Body of pancreas (tissue), 4 donors: ENCODE measurements at regions not wholly inside any gene's neighbourhood (a gene's known extent, or its start where the extent isn't known, plus 50 kb on each side); places are given as distances from the start of the nearest gene placed in this dataset. TPM values are rescaled to one million over a fixed set of nuclear protein-coding genes. Genes with fewer than 3 reads are reported as not detected.

Experiments
- ATAC-seq: fragments of 150-250 bp; one replicate; pipeline ENCODE4 v1.9.1; 2016
- DNase-seq, 4 donors: peaks; one replicate each; pipeline ENCODE4 v3.0.0-alpha.2; 2019
- H3K27ac ChIP-seq, 4 donors: fragments of 200-600 bp; sonication (generic); 1 replicate in 3 of 4; 2 replicates in 1 of 4; pipeline versions ENCODE4 v1.5.1 to v1.6.1; 2016 to 2019; ENCODE audit warnings: mild to moderate bottlenecking in 1 of 4, mixed read lengths in 1 of 4, moderate library complexity in 1 of 4
- H3K27me3 ChIP-seq, 2 donors: fragments of 200-600 bp; sonication (generic); one replicate each; pipeline ENCODE4 v1.6.0; 2016; ENCODE audit warnings: mild to moderate bottlenecking in 1 of 2
- H3K36me3 ChIP-seq, 2 donors: fragments of 200-600 bp; sonication (generic); replicated peaks in 1 of 2; 2 replicates each; pipeline ENCODE4 v1.5.1; 2016; ENCODE audit warnings: low read depth in 2 of 2; ENCODE audit not compliant: insufficient read depth in 1 of 2
- H3K4me1 ChIP-seq: fragments of 200-600 bp; sonication (generic); one replicate; pipeline ENCODE4 v1.6.0; 2016
- H3K4me3 ChIP-seq, 2 donors: fragments of 200-600 bp; sonication (generic); 1 replicate in 1 of 2; 2 replicates in 1 of 2; pipeline ENCODE4 v1.5.1; 2016 to 2019
- H3K9me3 ChIP-seq, 3 donors: fragments of 200-600 bp; sonication (generic); 1 replicate in 2 of 3; 2 replicates in 1 of 3; pipeline ENCODE4 v1.5.1; 2016
- CTCF ChIP-seq, 7 experiments: fragments of 450-650 bp in 4 of 7; fragments of 200-600 bp in 3 of 7; sonication (generic) in 3 of 7; IDR thresholded peaks; one replicate each; pipeline ENCODE4 v1.5.1; 2016 to 2019; ENCODE audit warnings: antibody characterized with exemption in 7 of 7
- POLR2A ChIP-seq, 3 donors: fragments of 450-650 bp; IDR thresholded peaks; one replicate each; pipeline ENCODE4 v1.6.1; 2016; ENCODE audit warnings: antibody characterized with exemption in 3 of 3, mild to moderate bottlenecking in 2 of 3
- WGBS, 2 donors: methylation state at CpG; one replicate each; pipeline ENCODE4 v1.1.5; 2017; 5-methylcytosine and 5-hydroxymethylcytosine counted together
- intact Hi-C: fragments of 100-400 bp; cut with DNase I; formaldehyde crosslinking; loops from one replicate; pipeline ENCODE4 v1.15.1; 2023
- small RNA-seq: library from RNA; depleted of rRNA; stranded (forward); fragments of <200 nt; gene quantifications from one replicate; pipeline ENCODE3, GENCODE V24; 2016

- intact Hi-C loops: no loop called here
- no peak for ATAC-seq
These were observed 56.6 kb upstream of the MAP2 start for GRCh38 chr2:209367075-209367747.

GRCh38 chr2:209368406-209368805 is 55.4 kb upstream of the MAP2 start:
- H3K4me1 ChIP-seq: peaks cover 5% of the 10 kb centered on the region
- H3K36me3 ChIP-seq: no peaks in the 10 kb centered on the region
- no peak for TF ChIP-seq CTCF (IDR thresholded peaks at IDR 0.05)
- no peak for TF ChIP-seq POLR2A (IDR thresholded peaks at IDR 0.05)
- H3K9me3 ChIP-seq: no peaks in the 10 kb centered on the region
- intact Hi-C loops: no loop called here
- H3K27me3 ChIP-seq: no peaks in the 10 kb centered on the region
- 19 to 20% methylated on average over 2 of the region's 2 CpGs for WGBS, 2 donors
- H3K27ac ChIP-seq: peak overlapping the region; percentile 37 to 84 (median 76)
- no peak overlapping the region for H3K4me3 ChIP-seq
- DNase-seq (no peak), ATAC-seq (no peak)

More at GRCh38 chr2:209367075-209367747, 56.6 kb upstream of the MAP2 start:
- H3K36me3 ChIP-seq: no peaks in the 10 kb centered on the region
- no peak for TF ChIP-seq POLR2A (IDR thresholded peaks at IDR 0.05)
- H3K4me3 ChIP-seq: no peak overlapping the region
- peak overlapping the region in 2 of 4 donors; percentile 68 to 83 for H3K27ac ChIP-seq
- H3K27me3 ChIP-seq: no peaks in the 10 kb centered on the region
- DNase-seq: no peak
- no peaks in the 10 kb centered on the region for H3K9me3 ChIP-seq
- WGBS, 2 donors: 91 to 100% methylated on average over 1 of the region's 1 CpG
- H3K4me1 ChIP-seq: peaks cover 5% of the 10 kb centered on the region

GRCh38 chr2:209368914-209369313 is 54.9 kb upstream of the MAP2 start:
- Histone ChIP-seq H3K27me3 (no peaks in the 10 kb centered on the region), H3K4me3 (no peak overlapping the region), H3K4me1 (peaks cover 5% of the 10 kb centered on the region), H3K9me3 (no peaks in the 10 kb centered on the region), H3K27ac (peak overlapping the region; percentile 32 to 84 (median 76)), H3K36me3 (no peaks in the 10 kb centered on the region)
- ATAC-seq (peak; percentile 100), DNase-seq (peak; percentile 80 to 91 (median 86))
- intact Hi-C loops: no loop called here
- TF ChIP-seq POLR2A (IDR thresholded peaks at IDR 0.05) (peak in 1 of 3 donors; percentile 36), CTCF (IDR thresholded peaks at IDR 0.05) (peak in 1 of 7 experiments; percentile 4)
- 11 to 15% methylated on average over 5 of the region's 5 CpGs for WGBS, 2 donors

GRCh38 chr2:209369656-209370055 is 54.2 kb upstream of the MAP2 start:
- intact Hi-C loops: no loop called here
- Histone ChIP-seq H3K27me3 (no peaks in the 10 kb centered on the region), H3K27ac (peak overlapping the region; percentile 32 to 84 (median 72)), H3K36me3 (no peaks in the 10 kb centered on the region), H3K9me3 (no peaks in the 10 kb centered on the region), H3K4me3 (no peak overlapping the region), H3K4me1 (peaks cover 5% of the 10 kb centered on the region)
- ATAC-seq: no peak
- no peak for DNase-seq
- TF ChIP-seq POLR2A (IDR thresholded peaks at IDR 0.05) (no peak), CTCF (IDR thresholded peaks at IDR 0.05) (no peak)

- no peaks in the 10 kb centered on the region for H3K9me3 ChIP-seq
- no peaks in the 10 kb centered on the region for H3K27me3 ChIP-seq
- no peak for TF ChIP-seq POLR2A (IDR thresholded peaks at IDR 0.05)
- TF ChIP-seq CTCF (IDR thresholded peaks at IDR 0.05): no peak
- H3K36me3 ChIP-seq: no peaks in the 10 kb centered on the region
- intact Hi-C loops: no loop called here
- H3K4me3 ChIP-seq: no peak overlapping the region
- no peak overlapping the region for H3K27ac ChIP-seq
- DNase-seq (no peak), ATAC-seq (no peak)
- H3K4me1 ChIP-seq: peaks cover 5% of the 10 kb centered on the region
- 55 to 75% methylated on average over 2 of the region's 2 CpGs for WGBS, 2 donors
These were observed 52.4 kb upstream of the MAP2 start for GRCh38 chr2:209371407-209371806.

Small RNAs in the stretch of these regions (small RNA-seq; reads per million reads assigned to genes)
- not detected for gene RNA5SP117
